OCI-LY7 (cell line): ENCODE measurements at regions not wholly inside any gene's neighbourhood (a gene's known extent, or its start where the extent isn't known, plus 50 kb on each side); places are given as distances from the start of the nearest gene placed in this dataset.
"Not testable (repeated sequence)": the region's sequence is repeated elsewhere in the genome, so short reads cannot be mapped to it uniquely, and the experiment has no call there.

Experiments
- EZH2phosphoT487 ChIP-seq: fragments of 200-600 bp; sonication (generic); IDR thresholded peaks from 2 replicates; pipeline ENCODE4 v1.6.1; 2018; ENCODE audit warnings: low read depth, borderline replicate concordance, mild to moderate bottlenecking, mixed run types, antibody characterized with exemption, low read length, moderate library complexity, mixed read lengths
- TF ChIP-seq, protein P1 (sequence below): fragments of 200-600 bp; sonication (generic); conservative IDR thresholded peaks from 2 replicates; pipeline ENCODE4 v1.5.1; 2014; ENCODE audit warnings: mild to moderate bottlenecking, antibody characterized with exemption, low read length, moderate library complexity, mixed read lengths

- TF ChIP-seq, protein P1, sequence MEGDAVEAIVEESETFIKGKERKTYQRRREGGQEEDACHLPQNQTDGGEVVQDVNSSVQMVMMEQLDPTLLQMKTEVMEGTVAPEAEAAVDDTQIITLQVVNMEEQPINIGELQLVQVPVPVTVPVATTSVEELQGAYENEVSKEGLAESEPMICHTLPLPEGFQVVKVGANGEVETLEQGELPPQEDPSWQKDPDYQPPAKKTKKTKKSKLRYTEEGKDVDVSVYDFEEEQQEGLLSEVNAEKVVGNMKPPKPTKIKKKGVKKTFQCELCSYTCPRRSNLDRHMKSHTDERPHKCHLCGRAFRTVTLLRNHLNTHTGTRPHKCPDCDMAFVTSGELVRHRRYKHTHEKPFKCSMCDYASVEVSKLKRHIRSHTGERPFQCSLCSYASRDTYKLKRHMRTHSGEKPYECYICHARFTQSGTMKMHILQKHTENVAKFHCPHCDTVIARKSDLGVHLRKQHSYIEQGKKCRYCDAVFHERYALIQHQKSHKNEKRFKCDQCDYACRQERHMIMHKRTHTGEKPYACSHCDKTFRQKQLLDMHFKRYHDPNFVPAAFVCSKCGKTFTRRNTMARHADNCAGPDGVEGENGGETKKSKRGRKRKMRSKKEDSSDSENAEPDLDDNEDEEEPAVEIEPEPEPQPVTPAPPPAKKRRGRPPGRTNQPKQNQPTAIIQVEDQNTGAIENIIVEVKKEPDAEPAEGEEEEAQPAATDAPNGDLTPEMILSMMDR = not testable (repeated sequence)
- not testable (repeated sequence) for TF ChIP-seq EZH2phosphoT487
Observed at GRCh38 chr5:159807135-159807534, 109.1 kb upstream of the ADRA1B start.
